H1 (cell line): ENCODE measurements at regions not wholly inside any gene's neighbourhood (a gene's known extent, or its start where the extent isn't known, plus 50 kb on each side); places are given as distances from the start of the nearest gene placed in this dataset.

Source experiments
- ASH2L ChIP-seq: fragments of 200-600, 300-600 bp; sonication (generic); IDR thresholded peaks from one replicate; pipeline ENCODE4 v1.7.1; 2017; ENCODE audit warnings: low read length
- ATF2 ChIP-seq: IDR thresholded peaks from 2 replicates; pipeline ENCODE4 v1.6.1; 2012; ENCODE audit warnings: low read length, inconsistent platforms
- CHD1 ChIP-seq: IDR thresholded peaks from 2 replicates; pipeline ENCODE4 v1.6.1; 2012; ENCODE audit warnings: low read depth, low read length, improper control_type of control experiment
- CHD7 ChIP-seq: fragments of 300-600 bp; sonication (generic); IDR thresholded peaks from 2 replicates; pipeline ENCODE4 v1.7.1; 2012; ENCODE audit warnings: low read length, moderate library complexity, mild to moderate bottlenecking, inconsistent platforms; ENCODE audit not compliant: insufficient replicate concordance
- CTBP2 ChIP-seq: IDR thresholded peaks from 2 replicates; pipeline ENCODE4 v1.7.0; 2011; ENCODE audit warnings: borderline replicate concordance, mild to moderate bottlenecking, moderate library complexity, mixed read lengths, low read length; ENCODE audit not compliant: insufficient read depth, insufficient read length
- EGR1 ChIP-seq: IDR thresholded peaks from 2 replicates; pipeline ENCODE4 v1.6.1; 2011; ENCODE audit warnings: low read depth, low read length, borderline replicate concordance
- FOSL1 ChIP-seq: IDR thresholded peaks from 2 replicates; pipeline ENCODE4 v1.6.1; 2011; ENCODE audit warnings: mild to moderate bottlenecking, low read depth, low read length, moderate library complexity; ENCODE audit not compliant: insufficient read depth
- KDM4A ChIP-seq: IDR thresholded peaks from one replicate; pipeline ENCODE4 v1.7.1; 2012; ENCODE audit warnings: low read depth, mild to moderate bottlenecking, moderate library complexity, low read length, inconsistent platforms; ENCODE audit not compliant: severe bottlenecking
- MAX ChIP-seq: IDR thresholded peaks from 2 replicates; pipeline ENCODE4 v1.6.1; 2012; ENCODE audit warnings: inconsistent platforms
- SAP30 ChIP-seq: fragments of 300-600 bp; sonication (generic); IDR thresholded peaks from 2 replicates; pipeline ENCODE4 v1.7.1; 2012; ENCODE audit warnings: low read length, moderate library complexity, mild to moderate bottlenecking, inconsistent platforms; ENCODE audit not compliant: insufficient read depth, insufficient replicate concordance

- TF ChIP-seq CHD7 (no peak), FOSL1 (no peak), CTBP2 (no peak), EGR1 (no peak), ASH2L (no peak), ATF2 (no peak), MAX (no peak), SAP30 (no peak), CHD1 (no peak), KDM4A (no peak)
Measured at GRCh38 chr2:181122601-181123000, 142.2 kb downstream of the UBE2E3 start (continued).
